Bronchial epithelial cell (primary cell): ENCODE measurements at regions not wholly inside any gene's neighbourhood (a gene's known extent, or its start where the extent isn't known, plus 50 kb on each side); places are given as distances from the start of the nearest gene placed in this dataset.
"Not testable (repeated sequence)": the region's sequence is repeated elsewhere in the genome, so short reads cannot be mapped to it uniquely, and the experiment has no call there.

Experiments
- DNase-seq: peaks from one replicate; pipeline ENCODE4 v3.0.0-alpha.2; 2010; ENCODE audit warnings: low read depth
- FAIRE-seq: peaks from 2 replicates; lab custom pipeline; 2011; peaks lifted over from hg19 to GRCh38; lab: Jason Lieb, UNC
- H3K27me3 ChIP-seq: 2 replicates; pipeline ENCODE4 v1.5.1; 2011; ENCODE audit warnings: low read length; ENCODE audit not compliant: control insufficient read depth, insufficient read depth
- H3K36me3 ChIP-seq: 2 replicates; pipeline ENCODE4 v1.5.1; 2011; ENCODE audit warnings: low read length; ENCODE audit not compliant: control insufficient read depth, insufficient read depth
- H3K4me3 ChIP-seq: 2 replicates; pipeline ENCODE4 v1.5.1; 2011; ENCODE audit warnings: mild to moderate bottlenecking, low read depth, low read length, control low read depth
- TF ChIP-seq, protein P1 (sequence below): IDR thresholded peaks from 2 replicates; pipeline ENCODE4 v1.5.1; 2011; ENCODE audit warnings: mild to moderate bottlenecking, moderate library complexity, low read length, control low read depth, inconsistent platforms; ENCODE audit not compliant: insufficient read depth, severe bottlenecking

DNA sequence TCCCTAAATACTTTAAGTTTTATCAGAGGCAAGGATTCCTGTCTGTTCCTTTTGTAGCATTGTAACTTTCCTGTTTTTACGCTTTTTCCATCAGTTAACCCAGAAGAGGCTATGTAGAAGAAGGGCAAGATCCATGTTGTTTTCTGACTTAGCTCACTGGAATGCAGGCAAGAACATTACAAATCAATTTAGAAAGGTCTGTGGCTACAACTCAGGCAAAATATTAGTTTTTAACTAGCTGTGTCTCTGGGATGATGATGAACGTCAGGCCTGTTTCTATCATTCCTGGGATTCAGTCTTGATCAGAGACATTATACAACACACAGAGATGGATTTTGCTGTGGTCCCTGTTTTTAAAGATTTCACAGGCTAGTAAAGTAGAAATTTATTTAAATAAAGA, 813.0 kb upstream of the POU3F4 start:
- no peak for FAIRE-seq
- DNase-seq = no peak
- Histone ChIP-seq H3K27me3 (no peaks in the 10 kb centered on the region), H3K36me3 (no peaks in the 10 kb centered on the region), H3K4me3 (no peak overlapping the region)
- TF ChIP-seq, protein P1, sequence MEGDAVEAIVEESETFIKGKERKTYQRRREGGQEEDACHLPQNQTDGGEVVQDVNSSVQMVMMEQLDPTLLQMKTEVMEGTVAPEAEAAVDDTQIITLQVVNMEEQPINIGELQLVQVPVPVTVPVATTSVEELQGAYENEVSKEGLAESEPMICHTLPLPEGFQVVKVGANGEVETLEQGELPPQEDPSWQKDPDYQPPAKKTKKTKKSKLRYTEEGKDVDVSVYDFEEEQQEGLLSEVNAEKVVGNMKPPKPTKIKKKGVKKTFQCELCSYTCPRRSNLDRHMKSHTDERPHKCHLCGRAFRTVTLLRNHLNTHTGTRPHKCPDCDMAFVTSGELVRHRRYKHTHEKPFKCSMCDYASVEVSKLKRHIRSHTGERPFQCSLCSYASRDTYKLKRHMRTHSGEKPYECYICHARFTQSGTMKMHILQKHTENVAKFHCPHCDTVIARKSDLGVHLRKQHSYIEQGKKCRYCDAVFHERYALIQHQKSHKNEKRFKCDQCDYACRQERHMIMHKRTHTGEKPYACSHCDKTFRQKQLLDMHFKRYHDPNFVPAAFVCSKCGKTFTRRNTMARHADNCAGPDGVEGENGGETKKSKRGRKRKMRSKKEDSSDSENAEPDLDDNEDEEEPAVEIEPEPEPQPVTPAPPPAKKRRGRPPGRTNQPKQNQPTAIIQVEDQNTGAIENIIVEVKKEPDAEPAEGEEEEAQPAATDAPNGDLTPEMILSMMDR = no peak

GRCh38 chrX:82703551-82703950, 804.5 kb upstream of the POU3F4 start:
- Histone ChIP-seq H3K27me3 (no peaks in the 10 kb centered on the region), H3K4me3 (no peak overlapping the region), H3K36me3 (no peaks in the 10 kb centered on the region)
- FAIRE-seq (no peak), DNase-seq (no peak)
- TF ChIP-seq, protein P1 = no peak

DNA sequence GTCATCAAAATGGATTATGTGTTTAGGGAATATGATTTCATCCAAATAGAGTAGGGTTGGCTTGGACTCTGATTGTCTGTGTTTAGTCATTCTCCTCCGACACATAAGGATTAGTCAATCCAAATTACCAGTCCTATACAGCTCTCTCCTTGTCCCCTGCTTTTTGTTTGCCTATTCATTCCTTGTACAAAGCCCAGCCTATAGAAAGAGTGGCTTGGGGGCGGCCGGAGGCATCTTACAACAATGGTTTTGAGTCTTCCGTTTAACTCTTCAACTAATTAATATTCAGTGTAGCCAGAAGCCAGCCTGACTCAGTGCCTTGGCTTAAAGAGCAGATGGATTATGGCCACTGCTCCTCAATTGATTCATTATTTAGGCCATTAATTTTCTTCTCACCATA, 796.6 kb upstream of the POU3F4 start:
- TF ChIP-seq, protein P1 = no peak
- FAIRE-seq = no peak
- Histone ChIP-seq H3K36me3 (no peaks in the 10 kb centered on the region), H3K4me3 (no peak overlapping the region), H3K27me3 (no peaks in the 10 kb centered on the region)
- DNase-seq = peak; percentile 5

DNA sequence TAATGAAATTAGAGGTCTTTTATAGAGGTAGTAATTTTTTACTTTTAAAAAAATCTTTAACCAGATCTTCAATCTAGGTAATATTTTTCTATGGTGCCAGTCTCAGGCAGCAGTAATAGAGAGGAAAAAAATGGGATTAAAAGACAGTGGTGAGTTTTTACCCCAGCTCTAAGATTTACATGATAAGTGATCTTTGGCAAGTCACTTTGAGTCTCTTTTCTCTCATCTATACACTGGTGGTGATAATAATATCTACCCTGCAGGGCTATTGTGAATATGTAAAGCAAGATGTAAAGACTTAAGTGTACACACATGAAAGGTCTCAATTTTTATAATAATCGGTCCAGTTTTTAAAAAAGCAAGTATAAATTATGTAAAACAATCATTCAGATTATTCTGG, 786.2 kb upstream of the POU3F4 start:
- H3K36me3 ChIP-seq = no peaks in the 10 kb centered on the region
- TF ChIP-seq, protein P1 = no peak
- H3K4me3 ChIP-seq = no peak overlapping the region
- DNase-seq (no peak), FAIRE-seq (no peak)
- H3K27me3 ChIP-seq = no peaks in the 10 kb centered on the region

DNA sequence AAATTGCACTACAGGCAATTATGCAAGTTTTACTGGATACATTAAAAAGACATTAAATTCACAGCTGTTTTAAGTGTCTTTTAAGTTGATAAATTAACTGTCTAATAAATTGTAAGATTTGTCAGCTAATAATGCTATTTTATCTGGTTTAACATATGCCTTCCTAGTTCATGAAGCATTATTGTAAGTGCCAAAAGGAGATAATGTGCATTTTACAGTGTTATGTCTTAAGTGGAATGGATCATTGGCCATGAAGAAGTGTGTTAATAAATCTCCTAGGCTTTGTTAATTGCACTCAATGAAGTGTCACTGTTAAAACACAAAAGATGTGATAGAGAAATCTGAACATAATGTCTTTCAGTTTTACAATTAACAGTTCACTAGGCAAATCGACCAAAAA, 784.3 kb upstream of the POU3F4 start:
- Histone ChIP-seq H3K36me3 (no peaks in the 10 kb centered on the region), H3K27me3 (no peaks in the 10 kb centered on the region), H3K4me3 (no peak overlapping the region)
- FAIRE-seq (no peak), DNase-seq (no peak)
- TF ChIP-seq, protein P1 = no peak

GRCh38 chrX:82727436-82727835, 780.7 kb upstream of the POU3F4 start:
- H3K4me3 ChIP-seq, H3K27me3 ChIP-seq, H3K36me3 ChIP-seq, FAIRE-seq: not testable (repeated sequence)
- DNase-seq = peak; percentile 17
